ENCODE measurements at regions not wholly inside any gene's neighbourhood (a gene's known extent, or its start where the extent isn't known, plus 50 kb on each side); places are given as distances from the start of the nearest gene placed in this dataset.
"Not testable (repeated sequence)": the region's sequence is repeated elsewhere in the genome, so short reads cannot be mapped to it uniquely, and the experiment has no call there.

GRCh38 chr5:176035201-176035530 is 67.1 kb upstream of the THOC3 start:
- H2BK12ac ChIP-seq (ENCODE audit: low read length): peak overlapping the region; percentile 41
- H3K4me2 ChIP-seq (ENCODE audit: insufficient read depth, low read length, poor library complexity, severe bottlenecking); H2BK120ac ChIP-seq (ENCODE audit: low read depth, low read length); H2BK5ac ChIP-seq (ENCODE audit: low read length); H2BK15ac ChIP-seq (ENCODE audit: low read length); H3K4me3 ChIP-seq (ENCODE audit: low read length in 2 of 2); H3K27me3 ChIP-seq (ENCODE audit: control insufficient read depth in 3 of 3, insufficient read depth in 3 of 3, low read depth in 1 of 3, low read length in 3 of 3); H4K91ac ChIP-seq (ENCODE audit: low read depth, low read length, poor library complexity); H4K8ac ChIP-seq (ENCODE audit: low read depth, low read length); H3K18ac ChIP-seq (ENCODE audit: low read length); DNase-seq (ENCODE audit: low spot score); H3K36me3 ChIP-seq (replicated peaks in 1 of 2; ENCODE audit: control insufficient read depth in 2 of 2, insufficient read depth in 2 of 2, low read length in 2 of 2); H2AFZ ChIP-seq (ENCODE audit: low read length); H3K23ac ChIP-seq (ENCODE audit: low read depth, low read length, poor library complexity); H3K4me1 ChIP-seq (ENCODE audit: control insufficient read depth in 2 of 2, insufficient read depth in 1 of 2, low read depth in 1 of 2, low read length in 2 of 2); H3K9me3 ChIP-seq (replicated peaks in 1 of 2; ENCODE audit: control insufficient read depth in 2 of 2, insufficient read depth in 1 of 2, low read depth in 1 of 2, low read length in 2 of 2); H3K27ac ChIP-seq (replicated peaks; ENCODE audit: low read length); H3K9ac ChIP-seq (ENCODE audit: low read depth, low read length, poor library complexity); H3K4ac ChIP-seq (ENCODE audit: low read length); H2AK5ac ChIP-seq (ENCODE audit: low read depth, low read length); H3K14ac ChIP-seq (ENCODE audit: low read length); H3K79me1 ChIP-seq (ENCODE audit: low read depth, low read length): not testable (repeated sequence)
- no CpG with 5 or more reads among the region's 12 CpGs for WGBS, 2 donors (ENCODE audit: extremely low coverage in 2 of 2, insufficient read length in 2 of 2, insufficient replicate concordance in 1 of 2)

GRCh38 chr5:176035816-176036308 is 67.7 kb upstream of the THOC3 start:
- not testable (repeated sequence) for H2BK15ac ChIP-seq (ENCODE audit: low read length); H3K4ac ChIP-seq (ENCODE audit: low read length); H3K27ac ChIP-seq (replicated peaks; ENCODE audit: low read length); H3K36me3 ChIP-seq (replicated peaks in 1 of 2; ENCODE audit: control insufficient read depth in 2 of 2, insufficient read depth in 2 of 2, low read length in 2 of 2); H3K27me3 ChIP-seq (ENCODE audit: control insufficient read depth in 3 of 3, insufficient read depth in 3 of 3, low read depth in 1 of 3, low read length in 3 of 3); H3K9me3 ChIP-seq (replicated peaks in 1 of 2; ENCODE audit: control insufficient read depth in 2 of 2, insufficient read depth in 1 of 2, low read depth in 1 of 2, low read length in 2 of 2); H3K4me3 ChIP-seq (ENCODE audit: low read length in 2 of 2); H2AK5ac ChIP-seq (ENCODE audit: low read depth, low read length); H2AFZ ChIP-seq (ENCODE audit: low read length); DNase-seq (ENCODE audit: low spot score); H4K91ac ChIP-seq (ENCODE audit: low read depth, low read length, poor library complexity); H2BK120ac ChIP-seq (ENCODE audit: low read depth, low read length); H3K9ac ChIP-seq (ENCODE audit: low read depth, low read length, poor library complexity); H2BK12ac ChIP-seq (ENCODE audit: low read length); H2BK5ac ChIP-seq (ENCODE audit: low read length); H3K4me1 ChIP-seq (ENCODE audit: control insufficient read depth in 2 of 2, insufficient read depth in 1 of 2, low read depth in 1 of 2, low read length in 2 of 2); H3K23ac ChIP-seq (ENCODE audit: low read depth, low read length, poor library complexity); H3K4me2 ChIP-seq (ENCODE audit: insufficient read depth, low read length, poor library complexity, severe bottlenecking); H3K79me1 ChIP-seq (ENCODE audit: low read depth, low read length); H4K8ac ChIP-seq (ENCODE audit: low read depth, low read length)
- Histone ChIP-seq H3K14ac (ENCODE audit: low read length) (peak overlapping the region; percentile 38), H3K18ac (ENCODE audit: low read length) (peak overlapping the region; percentile 71)
- whole genome bisulfite sequencing, 2 donors (ENCODE audit: extremely low coverage in 2 of 2, insufficient read length in 2 of 2, insufficient replicate concordance in 1 of 2): no CpG with 5 or more reads among the region's 16 CpGs

GRCh38 chr5:176036391-176036790 is 68.3 kb upstream of the THOC3 start:
- H3K14ac ChIP-seq (ENCODE audit: low read length); H2AFZ ChIP-seq (ENCODE audit: low read length); H3K18ac ChIP-seq (ENCODE audit: low read length); H3K23ac ChIP-seq (ENCODE audit: low read depth, low read length, poor library complexity); H2AK5ac ChIP-seq (ENCODE audit: low read depth, low read length); H3K4me3 ChIP-seq (ENCODE audit: low read length in 2 of 2); H3K79me1 ChIP-seq (ENCODE audit: low read depth, low read length); H4K8ac ChIP-seq (ENCODE audit: low read depth, low read length); H2BK5ac ChIP-seq (ENCODE audit: low read length); H3K4me1 ChIP-seq (ENCODE audit: control insufficient read depth in 2 of 2, insufficient read depth in 1 of 2, low read depth in 1 of 2, low read length in 2 of 2); H3K27ac ChIP-seq (replicated peaks; ENCODE audit: low read length); H2BK120ac ChIP-seq (ENCODE audit: low read depth, low read length); H3K36me3 ChIP-seq (replicated peaks in 1 of 2; ENCODE audit: control insufficient read depth in 2 of 2, insufficient read depth in 2 of 2, low read length in 2 of 2); H3K4me2 ChIP-seq (ENCODE audit: insufficient read depth, low read length, poor library complexity, severe bottlenecking); H3K4ac ChIP-seq (ENCODE audit: low read length); H3K27me3 ChIP-seq (ENCODE audit: control insufficient read depth in 3 of 3, insufficient read depth in 3 of 3, low read depth in 1 of 3, low read length in 3 of 3); DNase-seq (ENCODE audit: low spot score); H3K9me3 ChIP-seq (replicated peaks in 1 of 2; ENCODE audit: control insufficient read depth in 2 of 2, insufficient read depth in 1 of 2, low read depth in 1 of 2, low read length in 2 of 2); H4K91ac ChIP-seq (ENCODE audit: low read depth, low read length, poor library complexity); H3K9ac ChIP-seq (ENCODE audit: low read depth, low read length, poor library complexity); H2BK12ac ChIP-seq (ENCODE audit: low read length); H2BK15ac ChIP-seq (ENCODE audit: low read length): not testable (repeated sequence)
- WGBS, 2 donors (ENCODE audit: extremely low coverage in 2 of 2, insufficient read length in 2 of 2, insufficient replicate concordance in 1 of 2): no CpG with 5 or more reads among the region's 16 CpGs

- H2BK12ac ChIP-seq (ENCODE audit: low read length); H4K8ac ChIP-seq (ENCODE audit: low read depth, low read length); H2AFZ ChIP-seq (ENCODE audit: low read length); H3K14ac ChIP-seq (ENCODE audit: low read length); DNase-seq (ENCODE audit: low spot score); H3K4ac ChIP-seq (ENCODE audit: low read length); H3K23ac ChIP-seq (ENCODE audit: low read depth, low read length, poor library complexity); H3K9me3 ChIP-seq (replicated peaks in 1 of 2; ENCODE audit: control insufficient read depth in 2 of 2, insufficient read depth in 1 of 2, low read depth in 1 of 2, low read length in 2 of 2); H3K4me1 ChIP-seq (ENCODE audit: control insufficient read depth in 2 of 2, insufficient read depth in 1 of 2, low read depth in 1 of 2, low read length in 2 of 2); H3K4me3 ChIP-seq (ENCODE audit: low read length in 2 of 2); H3K9ac ChIP-seq (ENCODE audit: low read depth, low read length, poor library complexity); H2BK15ac ChIP-seq (ENCODE audit: low read length); H3K27me3 ChIP-seq (ENCODE audit: control insufficient read depth in 3 of 3, insufficient read depth in 3 of 3, low read depth in 1 of 3, low read length in 3 of 3); H2BK120ac ChIP-seq (ENCODE audit: low read depth, low read length); H3K27ac ChIP-seq (replicated peaks; ENCODE audit: low read length); H2AK5ac ChIP-seq (ENCODE audit: low read depth, low read length); H3K79me1 ChIP-seq (ENCODE audit: low read depth, low read length); H2BK5ac ChIP-seq (ENCODE audit: low read length); H4K91ac ChIP-seq (ENCODE audit: low read depth, low read length, poor library complexity); H3K36me3 ChIP-seq (replicated peaks in 1 of 2; ENCODE audit: control insufficient read depth in 2 of 2, insufficient read depth in 2 of 2, low read length in 2 of 2); H3K18ac ChIP-seq (ENCODE audit: low read length); H3K4me2 ChIP-seq (ENCODE audit: insufficient read depth, low read length, poor library complexity, severe bottlenecking): not testable (repeated sequence)
- no CpG with 5 or more reads among the region's 5 CpGs for WGBS, 2 donors (ENCODE audit: extremely low coverage in 2 of 2, insufficient read length in 2 of 2, insufficient replicate concordance in 1 of 2)
Observed at GRCh38 chr5:176037190-176037589, 69.1 kb upstream of the THOC3 start.

All from neuronal stem cell (in vitro differentiated cells).